Heart left ventricle (tissue), 16 donors: ENCODE measurements at regions not wholly inside any gene's neighbourhood (a gene's known extent, or its start where the extent isn't known, plus 50 kb on each side); places are given as distances from the start of the nearest gene placed in this dataset.

ENCODE experiments used
- ATAC-seq, 4 donors: fragments of 200-7000 bp; cut with Tn5 transposase; one replicate each; pipeline ENCODE4 v1.9.1; 2020 to 2022; ENCODE audit warnings: moderate library complexity in 4 of 4, mild to moderate bottlenecking in 3 of 4, moderate number of reproducible peaks in 1 of 4
- DNase-seq, 5 donors: peaks; one replicate each; pipeline ENCODE4 v3.0.0-alpha.2; 2020
- H3K27ac ChIP-seq, 12 donors: fragments of 200-600 bp; sonication (generic) in 4 of 12; one replicate each; pipeline versions ENCODE4 v1.5.0 to v1.8.0; 2016 to 2022; ENCODE audit warnings: mild to moderate bottlenecking in 2 of 12
- H3K27me3 ChIP-seq, 9 donors: fragments of 200-600 bp; sonication (generic) in 2 of 9; one replicate each; pipeline versions ENCODE4 v1.5.1 to v1.8.0; 2016 to 2022; ENCODE audit warnings: mild to moderate bottlenecking in 3 of 9
- H3K36me3 ChIP-seq, 9 donors: fragments of 200-600 bp; sonication (generic) in 2 of 9; one replicate each; pipeline versions ENCODE4 v1.5.0 to v1.8.0; 2018 to 2022; ENCODE audit warnings: mild to moderate bottlenecking in 2 of 9
- H3K4me1 ChIP-seq, 12 donors: fragments of 200-600 bp; sonication (generic) in 4 of 12; one replicate each; pipeline versions ENCODE4 v1.5.0 to v1.8.0; 2016 to 2022; ENCODE audit warnings: mild to moderate bottlenecking in 3 of 12
- H3K4me3 ChIP-seq, 12 donors: fragments of 200-600 bp; sonication (generic) in 4 of 12; one replicate each; pipeline versions ENCODE4 v1.5.0 to v1.8.0; 2017 to 2022; ENCODE audit warnings: mild to moderate bottlenecking in 9 of 12, moderate library complexity in 4 of 12
- H3K9me3 ChIP-seq, 12 donors: fragments of 200-600 bp; sonication (generic) in 4 of 12; one replicate each; pipeline versions ENCODE4 v1.5.0 to v1.8.0; 2016 to 2022; ENCODE audit warnings: mild to moderate bottlenecking in 1 of 12
- CTCF ChIP-seq, 12 donors: fragments of 200-600 bp; sonication (generic) in 4 of 12; IDR thresholded peaks; one replicate each; pipeline versions ENCODE4 v1.5.0 to v1.8.0; 2018 to 2022; ENCODE audit warnings: antibody characterized with exemption in 12 of 12, mild to moderate bottlenecking in 5 of 12
- POLR2A ChIP-seq, 2 donors: fragments of 450-650 bp; IDR thresholded peaks; one replicate each; pipeline ENCODE4 v1.6.1; 2017; ENCODE audit warnings: antibody characterized with exemption in 2 of 2, mild to moderate bottlenecking in 2 of 2, moderate library complexity in 2 of 2
- WGBS, 4 donors: extraction: QIAGEN DNeasy Blood & Tissue Kit in 2 of 4; methylation state at CpG; one replicate each; pipeline versions ENCODE4 v1.1.5 to v1.1.7; 2013 to 2018; 5-methylcytosine and 5-hydroxymethylcytosine counted together
- intact Hi-C, 10 donors: fragments of 100-400 bp; cut with DNase I; formaldehyde crosslinking; loops; one replicate each; pipeline versions ENCODE4 v1.11.1 to v1.14.2; 2022
- donor health status: ischemic (EF 13 %, LVEDD 7.1; RV severe dilation, severe dysfunction).
- donor health status: healthy with polysubstance abuse.
- donor health status: DM: no; HTN: yes; CAD: no.
- donor health status: DM: no; HTN: no; CAD: no.
- donor health status: ischemic (EF 25% LVEDD 6.9; RV normal size, moderate dysfunction).
- donor health status: ischemic (EF 25% LVEDD 5.7; RV mildly dilated, moderate dysfunction).
- donor health status: healthy.
- donor health status: DM: yes; HTN: yes; CAD: no.
- donor health status: ischemic (EF 35%, LVEDD 5.7; RV mildly dilated, moderate dysfunction).
- donor health status: nonischemic (EF 11% LVEDD 7.7; RV severe dilation, severe dysfunction).
- donor health status: DM: yes; HTN: yes; CAD: no.
- donor health status: PGD.
- donor health status: ischemic (EF 29% LVEDD 5.4; RV normal size, mild dysfunction).
- donor health status: nonischemic (EF 23%, LVEDD 6.1; RV moderate dilation, normal function).

- H3K27ac ChIP-seq = no peak overlapping the region
- no peaks in the 10 kb centered on the region for H3K36me3 ChIP-seq
- intact Hi-C loops = loop anchor here in 1 of 10 donors (10.0 kb wide), 1 partner anchor 935 kb away; no protein-coding TSS in a partner anchor
- WGBS, 4 donors = 70 to 91% (median 80%) methylated on average over 1 of the region's 1 CpG
- TF ChIP-seq POLR2A (IDR thresholded peaks at IDR 0.05) = no peak
- DNase-seq = no peak
- peaks cover 0 to 5% (median 0%) of the 10 kb centered on the region in 9 donors for H3K27me3 ChIP-seq
- ATAC-seq = no peak
- no peaks in the 10 kb centered on the region for H3K4me1 ChIP-seq
- no peak overlapping the region for H3K4me3 ChIP-seq
- H3K9me3 ChIP-seq = peaks cover 0 to 25% (median 8%) of the 10 kb centered on the region in 12 donors
Observed at GRCh38 chr1:14090062-14090461, 390.1 kb downstream of the PRDM2 start.

GRCh38 chr1:14090531-14090930 is 390.5 kb downstream of the PRDM2 start:
- Histone ChIP-seq H3K27ac (no peak overlapping the region), H3K9me3 (peaks cover 0 to 25% (median 8%) of the 10 kb centered on the region in 12 donors), H3K27me3 (peaks cover 0 to 8% (median 0%) of the 10 kb centered on the region in 9 donors), H3K4me3 (no peak overlapping the region), H3K36me3 (no peaks in the 10 kb centered on the region), H3K4me1 (no peaks in the 10 kb centered on the region)
- WGBS, 4 donors = 85 to 89% (median 87%) methylated on average over 6 of the region's 6 CpGs
- TF ChIP-seq CTCF (IDR thresholded peaks at IDR 0.05) = no peak
- no peak for TF ChIP-seq POLR2A (IDR thresholded peaks at IDR 0.05)
- intact Hi-C loops = loop anchor here in 1 of 10 donors (10.0 kb wide), 1 partner anchor 934 kb away; no protein-coding TSS in a partner anchor
- DNase-seq (no peak), ATAC-seq (no peak)

GRCh38 chr1:14094611-14095400 is 394.8 kb downstream of the PRDM2 start:
- peaks cover 0 to 37% (median 0%) of the 10 kb centered on the region in 9 donors for H3K27me3 ChIP-seq
- H3K27ac ChIP-seq = no peak overlapping the region
- H3K36me3 ChIP-seq = no peaks in the 10 kb centered on the region
- TF ChIP-seq CTCF (IDR thresholded peaks at IDR 0.05) (peak in 8 of 12 donors; percentile 9 to 44 (median 32)), POLR2A (IDR thresholded peaks at IDR 0.05) (no peak)
- WGBS, 4 donors = 42 to 50% (median 47%) methylated on average over 4 of the region's 4 CpGs
- H3K4me1 ChIP-seq = no peaks in the 10 kb centered on the region
- no peak for DNase-seq
- H3K9me3 ChIP-seq = peaks cover 0 to 10% (median 5%) of the 10 kb centered on the region in 12 donors
- no peak for ATAC-seq
- no peak overlapping the region for H3K4me3 ChIP-seq
- intact Hi-C loops = loop anchor here in 1 of 10 donors (10.0 kb wide), 1 partner anchor 930 kb away; no protein-coding TSS in a partner anchor

- Histone ChIP-seq H3K4me3 (no peak overlapping the region), H3K27ac (no peak overlapping the region), H3K27me3 (peaks cover 0 to 32% (median 0%) of the 10 kb centered on the region in 9 donors), H3K9me3 (no peaks in the 10 kb centered on the region), H3K4me1 (no peaks in the 10 kb centered on the region), H3K36me3 (no peaks in the 10 kb centered on the region)
- DNase-seq = no peak
- TF ChIP-seq POLR2A (IDR thresholded peaks at IDR 0.05) = no peak
- TF ChIP-seq CTCF (IDR thresholded peaks at IDR 0.05) = no peak
- ATAC-seq = no peak
- intact Hi-C loops = loop anchor here in 1 of 10 donors (10.0 kb wide), 1 partner anchor 926 kb away; no protein-coding TSS in a partner anchor
Observed at GRCh38 chr1:14098294-14098913, 398.4 kb downstream of the PRDM2 start.
